HepG2 (cell line): ENCODE measurements at regions not wholly inside any gene's neighbourhood (a gene's known extent, or its start where the extent isn't known, plus 50 kb on each side); places are given as distances from the start of the nearest gene placed in this dataset.

ENCODE experiments used
- E2F5 ChIP-seq: sonication (generic); formaldehyde crosslinking; conservative IDR thresholded peaks from 2 replicates; pipeline ENCODE4 v1.4.0; 2020; ENCODE audit warnings: missing genetic modification reagents
- GABPB1 ChIP-seq: IDR thresholded peaks from 2 replicates; pipeline ENCODE4 v1.6.1; 2016; ENCODE audit warnings: mild to moderate bottlenecking, missing genetic modification reagents, moderate library complexity, missing compliant biosample characterization
- POLR2A ChIP-seq, 2 experiments: IDR thresholded peaks; 2 replicates each; pipeline ENCODE4 v1.6.1; 2011; ENCODE audit warnings: low read depth in 2 of 2, low read length in 2 of 2, mild to moderate bottlenecking in 1 of 2, moderate library complexity in 1 of 2; ENCODE audit not compliant: insufficient read depth in 1 of 2
- RBAK ChIP-seq: sonication (generic); formaldehyde crosslinking; IDR thresholded peaks from 2 replicates; pipeline ENCODE4 v1.5.1; 2020; ENCODE audit warnings: mild to moderate bottlenecking, missing genetic modification reagents
- SCMH1 ChIP-seq: sonication (generic); formaldehyde crosslinking; IDR thresholded peaks from 2 replicates; pipeline ENCODE4 v1.9.0; 2021; ENCODE audit warnings: missing genetic modification reagents, mild to moderate bottlenecking, borderline replicate concordance
- STAT6 ChIP-seq: sonication (generic); formaldehyde crosslinking; IDR thresholded peaks from 2 replicates; pipeline ENCODE4 v1.4.0; 2020; ENCODE audit warnings: missing genetic modification reagents, mild to moderate bottlenecking, borderline replicate concordance
- ZNF570 ChIP-seq: sonication (generic); formaldehyde crosslinking; IDR thresholded peaks from 2 replicates; pipeline ENCODE4 v1.4.0; 2020; ENCODE audit warnings: mild to moderate bottlenecking, missing genetic modification reagents, borderline replicate concordance
- ZSCAN12 ChIP-seq: sonication (generic); formaldehyde crosslinking; IDR thresholded peaks from 2 replicates; pipeline ENCODE4 v1.9.0; 2021; ENCODE audit warnings: mild to moderate bottlenecking, missing genetic modification reagents

GRCh38 chr11:27933992-27934829 is 173.7 kb downstream of the KIF18A start:
- TF ChIP-seq POLR2A (IDR thresholded peaks at IDR 0.05; ENCODE audit: insufficient read depth in 1 of 2, low read depth in 2 of 2, low read length in 2 of 2): no peak
- no peak for TF ChIP-seq ZSCAN12 (CRISPR knock-in tag)
- no peak for TF ChIP-seq GABPB1 (CRISPR knock-in tag)
- TF ChIP-seq RBAK (CRISPR knock-in tag): no peak
- no peak for TF ChIP-seq ZNF570 (CRISPR knock-in tag)
- TF ChIP-seq E2F5: no peak
- no peak for TF ChIP-seq SCMH1 (CRISPR knock-in tag)
- no peak for TF ChIP-seq STAT6
